ENCODE measurements at regions not wholly inside any gene's neighbourhood (a gene's known extent, or its start where the extent isn't known, plus 50 kb on each side); places are given as distances from the start of the nearest gene placed in this dataset.
"Not testable (repeated sequence)": the region's sequence is repeated elsewhere in the genome, so short reads cannot be mapped to it uniquely, and the experiment has no call there.

GRCh38 chr2:7438855-7439254 lies 521.6 kb downstream of the RNF144A start:
- Histone ChIP-seq H3K27ac (ENCODE audit: low read depth, low read length) (no peak overlapping the region), H3K4me2 (ENCODE audit: low read length) (no peak overlapping the region), H3K9me3 (ENCODE audit: control insufficient read depth, insufficient read depth, low read length) (peaks cover 11% of the 10 kb centered on the region; the same call in 1 of the 2 replicates), H3K4me1 (ENCODE audit: control insufficient read depth, low read length) (peaks cover 12% of the 10 kb centered on the region), H3K4me3 (ENCODE audit: low read length) (no peak overlapping the region), H4K20me1 (ENCODE audit: control insufficient read depth, insufficient read depth, low read depth, low read length) (no peaks in the 10 kb centered on the region), H3K79me2 (ENCODE audit: control insufficient read depth, low read length) (no peaks in the 10 kb centered on the region), H3F3A (ENCODE audit: control insufficient read depth, insufficient read depth) (no peaks in the 10 kb centered on the region), H3K27me3 (ENCODE audit: control insufficient read depth, low read length) (no peaks in the 10 kb centered on the region), H3K36me3 (ENCODE audit: control insufficient read depth, low read length) (no peaks in the 10 kb centered on the region), H3K9me2 (replicated peaks; ENCODE audit: control insufficient read depth, low read length) (no peaks in the 10 kb centered on the region)
- TF ChIP-seq CTCF (IDR thresholded peaks at IDR 0.05; ENCODE audit: low read depth, low read length, poor library complexity, severe bottlenecking) = no peak
- TF ChIP-seq EZH2phosphoT487 (IDR thresholded peaks at IDR 0.05; ENCODE audit: borderline replicate concordance, low read length) = no peak

GRCh38 chr2:7440977-7441376 lies 523.8 kb downstream of the RNF144A start:
- no peaks in the 10 kb centered on the region for H3F3A ChIP-seq (ENCODE audit: control insufficient read depth, insufficient read depth)
- TF ChIP-seq CTCF (IDR thresholded peaks at IDR 0.05; ENCODE audit: low read depth, low read length, poor library complexity, severe bottlenecking) (no peak), EZH2phosphoT487 (IDR thresholded peaks at IDR 0.05; ENCODE audit: borderline replicate concordance, low read length) (no peak)
- H3K27ac ChIP-seq (ENCODE audit: low read depth, low read length) = no peak overlapping the region
- no peaks in the 10 kb centered on the region for H4K20me1 ChIP-seq (ENCODE audit: control insufficient read depth, insufficient read depth, low read depth, low read length)
- no peaks in the 10 kb centered on the region for H3K27me3 ChIP-seq (ENCODE audit: control insufficient read depth, low read length)
- no peak overlapping the region for H3K4me3 ChIP-seq (ENCODE audit: low read length)
- no peaks in the 10 kb centered on the region for H3K79me2 ChIP-seq (ENCODE audit: control insufficient read depth, low read length)
- no peak overlapping the region for H3K4me2 ChIP-seq (ENCODE audit: low read length)
- H3K9me3 ChIP-seq (ENCODE audit: control insufficient read depth, insufficient read depth, low read length) = peaks cover 6% of the 10 kb centered on the region; the same call in 1 of the 2 replicates
- peaks cover 12% of the 10 kb centered on the region for H3K4me1 ChIP-seq (ENCODE audit: control insufficient read depth, low read length)
- H3K36me3 ChIP-seq (ENCODE audit: control insufficient read depth, low read length) = no peaks in the 10 kb centered on the region
- H3K9me2 ChIP-seq (replicated peaks; ENCODE audit: control insufficient read depth, low read length) = no peaks in the 10 kb centered on the region

- not testable (repeated sequence) for H3K36me3 ChIP-seq (ENCODE audit: control insufficient read depth, low read length); H3K4me1 ChIP-seq (ENCODE audit: control insufficient read depth, low read length); H3F3A ChIP-seq (ENCODE audit: control insufficient read depth, insufficient read depth); H3K27ac ChIP-seq (ENCODE audit: low read depth, low read length); H3K79me2 ChIP-seq (ENCODE audit: control insufficient read depth, low read length); H3K9me3 ChIP-seq (ENCODE audit: control insufficient read depth, insufficient read depth, low read length); H3K4me2 ChIP-seq (ENCODE audit: low read length); H3K9me2 ChIP-seq (replicated peaks; ENCODE audit: control insufficient read depth, low read length); H4K20me1 ChIP-seq (ENCODE audit: control insufficient read depth, insufficient read depth, low read depth, low read length); H3K4me3 ChIP-seq (ENCODE audit: low read length); H3K27me3 ChIP-seq (ENCODE audit: control insufficient read depth, low read length)
Observed at GRCh38 chr2:7441841-7442240, 524.6 kb downstream of the RNF144A start.

DNA sequence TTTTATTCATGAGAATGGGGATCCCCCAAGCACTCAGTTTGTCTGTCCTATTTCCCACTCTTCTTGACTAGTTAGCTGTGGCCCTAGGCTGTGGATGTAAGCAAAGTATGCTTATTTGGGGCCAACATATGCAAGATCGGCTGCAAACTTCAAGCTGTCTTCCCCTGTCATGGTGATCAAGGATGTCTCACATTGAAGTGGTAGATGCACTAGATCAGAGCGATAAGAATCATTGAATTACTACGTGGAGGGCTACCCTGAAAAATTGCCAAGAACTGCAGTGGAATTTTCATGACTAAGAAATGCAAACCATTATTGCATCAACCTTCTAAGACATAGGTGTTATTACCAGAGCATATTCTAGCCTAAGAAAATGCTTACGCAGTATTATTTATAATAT lies 527.4 kb downstream of the RNF144A start:
- Histone ChIP-seq H3K36me3 (ENCODE audit: control insufficient read depth, low read length) (no peaks in the 10 kb centered on the region), H3K9me3 (ENCODE audit: control insufficient read depth, insufficient read depth, low read length) (no peaks in the 10 kb centered on the region), H3K4me3 (ENCODE audit: low read length) (no peak overlapping the region), H3K9me2 (replicated peaks; ENCODE audit: control insufficient read depth, low read length) (no peaks in the 10 kb centered on the region), H3F3A (ENCODE audit: control insufficient read depth, insufficient read depth) (no peaks in the 10 kb centered on the region), H3K27ac (ENCODE audit: low read depth, low read length) (no peak overlapping the region), H3K79me2 (ENCODE audit: control insufficient read depth, low read length) (no peaks in the 10 kb centered on the region), H3K27me3 (ENCODE audit: control insufficient read depth, low read length) (no peaks in the 10 kb centered on the region), H3K4me1 (ENCODE audit: control insufficient read depth, low read length) (peaks cover 8% of the 10 kb centered on the region), H4K20me1 (ENCODE audit: control insufficient read depth, insufficient read depth, low read depth, low read length) (no peaks in the 10 kb centered on the region), H3K4me2 (ENCODE audit: low read length) (no peak overlapping the region)
- TF ChIP-seq EZH2phosphoT487 (IDR thresholded peaks at IDR 0.05; ENCODE audit: borderline replicate concordance, low read length) = no peak
- no peak for TF ChIP-seq CTCF (IDR thresholded peaks at IDR 0.05; ENCODE audit: low read depth, low read length, poor library complexity, severe bottlenecking)

All from DOHH2 (cell line).